Loucy (cell line): ENCODE measurements at regions not wholly inside any gene's neighbourhood (a gene's known extent, or its start where the extent isn't known, plus 50 kb on each side); places are given as distances from the start of the nearest gene placed in this dataset.

Experiments used
- H2AFZ ChIP-seq: fragments of 200-600 bp; sonication (generic); 2 replicates; pipeline ENCODE4 v1.6.0; 2016; ENCODE audit warnings: antibody characterized with exemption, mild to moderate bottlenecking, low read length, moderate library complexity
- H3F3A ChIP-seq: fragments of 200-600 bp; 2 replicates; pipeline ENCODE4 v1.6.0; 2016; ENCODE audit warnings: antibody characterized with exemption, low read depth, mild to moderate bottlenecking
- H3K27me3 ChIP-seq: fragments of 200-600 bp; sonication (generic); 2 replicates; pipeline ENCODE4 v1.6.1; 2014; ENCODE audit warnings: low read length, mild to moderate bottlenecking; ENCODE audit not compliant: insufficient read depth, poor library complexity, severe bottlenecking
- H3K36me3 ChIP-seq: fragments of 200-600 bp; sonication (generic); 2 replicates; pipeline ENCODE4 v1.6.1; 2016; ENCODE audit warnings: low read length; ENCODE audit not compliant: insufficient read depth
- H3K4me1 ChIP-seq: fragments of 200-600 bp; sonication (generic); 2 replicates; pipeline ENCODE4 v1.5.1; 2014; ENCODE audit warnings: low read length, mild to moderate bottlenecking; ENCODE audit not compliant: insufficient read depth, poor library complexity, severe bottlenecking
- H3K4me2 ChIP-seq: fragments of 200-600 bp; sonication (generic); 2 replicates; pipeline ENCODE4 v1.6.0; 2014; ENCODE audit warnings: antibody characterized with exemption, low read length, low read depth, mild to moderate bottlenecking; ENCODE audit not compliant: poor library complexity, severe bottlenecking
- H3K4me3 ChIP-seq: fragments of 200-600 bp; sonication (generic); 2 replicates; pipeline ENCODE4 v1.5.1; 2014; ENCODE audit warnings: low read length, mild to moderate bottlenecking, mixed read lengths; ENCODE audit not compliant: poor library complexity, severe bottlenecking
- H3K79me2 ChIP-seq: fragments of 200-600 bp; sonication (generic); 2 replicates; pipeline ENCODE4 v1.6.1; 2014; ENCODE audit warnings: low read length; ENCODE audit not compliant: insufficient read depth
- H3K9ac ChIP-seq: fragments of 200-600 bp; sonication (generic); 2 replicates; pipeline ENCODE4 v1.6.0; 2014; ENCODE audit warnings: mild to moderate bottlenecking, low read depth, low read length, moderate library complexity; ENCODE audit not compliant: poor library complexity, severe bottlenecking
- H3K9me2 ChIP-seq: fragments of 200-600 bp; sonication (generic); replicated peaks from 2 replicates; pipeline ENCODE4 v1.6.1; 2016; ENCODE audit warnings: low read depth, low read length, mixed read lengths
- H3K9me3 ChIP-seq: fragments of 200-600 bp; sonication (generic); 2 replicates; pipeline ENCODE4 v1.6.1; 2014; ENCODE audit warnings: mild to moderate bottlenecking, antibody characterized with exemption, low read length, low read depth; ENCODE audit not compliant: insufficient read depth
- H4K20me1 ChIP-seq: fragments of 200-600 bp; sonication (generic); 2 replicates; pipeline ENCODE4 v1.6.0; 2014; ENCODE audit warnings: antibody characterized with exemption, low read length, mild to moderate bottlenecking; ENCODE audit not compliant: insufficient read depth, poor library complexity, severe bottlenecking
- EZH2phosphoT487 ChIP-seq: fragments of 200-600 bp; IDR thresholded peaks from 2 replicates; pipeline ENCODE4 v1.6.1; 2018; ENCODE audit warnings: antibody characterized with exemption, mild to moderate bottlenecking, moderate library complexity, borderline replicate concordance
- TF ChIP-seq, protein P1 (sequence below): fragments of 200-600 bp; sonication (generic); conservative IDR thresholded peaks from 2 replicates; pipeline ENCODE4 v1.5.1; 2014; ENCODE audit warnings: mild to moderate bottlenecking, antibody characterized with exemption, low read length

DNA sequence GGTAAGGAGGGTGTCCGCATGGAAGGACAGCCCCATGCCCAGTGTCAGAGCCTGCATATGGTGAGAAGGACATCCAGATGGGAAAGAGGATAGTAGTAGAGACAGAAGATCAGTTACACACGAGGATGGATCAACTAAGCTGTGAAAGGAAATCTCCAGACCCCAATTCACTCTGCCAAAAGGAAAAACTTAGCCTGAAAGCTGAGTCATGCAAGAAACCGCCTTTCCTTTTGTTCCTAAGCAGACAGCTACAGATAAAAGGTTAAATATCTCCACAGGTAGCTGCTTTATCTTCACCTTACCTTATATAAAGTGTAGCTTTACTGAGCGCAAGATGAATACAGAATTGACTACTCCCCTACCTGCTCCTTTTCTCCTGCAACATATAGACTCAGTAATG is 67.3 kb upstream of the LGALSL start:
- H4K20me1 ChIP-seq = no peaks in the 10 kb centered on the region
- no peak for TF ChIP-seq EZH2phosphoT487
- TF ChIP-seq, protein P1, sequence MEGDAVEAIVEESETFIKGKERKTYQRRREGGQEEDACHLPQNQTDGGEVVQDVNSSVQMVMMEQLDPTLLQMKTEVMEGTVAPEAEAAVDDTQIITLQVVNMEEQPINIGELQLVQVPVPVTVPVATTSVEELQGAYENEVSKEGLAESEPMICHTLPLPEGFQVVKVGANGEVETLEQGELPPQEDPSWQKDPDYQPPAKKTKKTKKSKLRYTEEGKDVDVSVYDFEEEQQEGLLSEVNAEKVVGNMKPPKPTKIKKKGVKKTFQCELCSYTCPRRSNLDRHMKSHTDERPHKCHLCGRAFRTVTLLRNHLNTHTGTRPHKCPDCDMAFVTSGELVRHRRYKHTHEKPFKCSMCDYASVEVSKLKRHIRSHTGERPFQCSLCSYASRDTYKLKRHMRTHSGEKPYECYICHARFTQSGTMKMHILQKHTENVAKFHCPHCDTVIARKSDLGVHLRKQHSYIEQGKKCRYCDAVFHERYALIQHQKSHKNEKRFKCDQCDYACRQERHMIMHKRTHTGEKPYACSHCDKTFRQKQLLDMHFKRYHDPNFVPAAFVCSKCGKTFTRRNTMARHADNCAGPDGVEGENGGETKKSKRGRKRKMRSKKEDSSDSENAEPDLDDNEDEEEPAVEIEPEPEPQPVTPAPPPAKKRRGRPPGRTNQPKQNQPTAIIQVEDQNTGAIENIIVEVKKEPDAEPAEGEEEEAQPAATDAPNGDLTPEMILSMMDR = no peak
- no peaks in the 10 kb centered on the region for H3K36me3 ChIP-seq
- H3K4me3 ChIP-seq = no peak overlapping the region
- H3K4me1 ChIP-seq = no peaks in the 10 kb centered on the region
- no peaks in the 10 kb centered on the region for H3K79me2 ChIP-seq
- no peak overlapping the region for H2AFZ ChIP-seq
- H3K9ac ChIP-seq = no peak overlapping the region
- no peaks in the 10 kb centered on the region for H3K27me3 ChIP-seq
- no peaks in the 10 kb centered on the region for H3K9me3 ChIP-seq
- no peaks in the 10 kb centered on the region for H3F3A ChIP-seq
- H3K9me2 ChIP-seq = no peaks in the 10 kb centered on the region
- no peak overlapping the region for H3K4me2 ChIP-seq

DNA sequence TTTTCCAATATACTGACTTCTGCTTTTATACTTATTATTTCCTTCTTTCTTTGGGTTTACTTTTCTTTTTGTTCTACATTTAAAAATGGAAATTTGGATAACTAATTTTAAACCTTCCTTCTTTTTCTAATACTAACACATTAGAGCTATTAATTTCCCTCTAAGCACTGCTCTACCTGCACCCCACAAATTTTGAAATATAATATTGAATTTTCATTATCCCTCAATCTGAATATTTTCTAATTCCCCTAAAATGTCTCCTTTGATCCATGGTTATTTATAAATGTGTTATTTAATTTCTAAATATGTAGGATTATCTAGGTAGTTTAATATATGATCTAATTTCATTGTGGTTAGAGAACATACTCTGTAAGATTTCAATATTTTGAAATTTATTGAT is 63.4 kb upstream of the LGALSL start:
- TF ChIP-seq, protein P1 = no peak
- TF ChIP-seq EZH2phosphoT487 = no peak
- no peaks in the 10 kb centered on the region for H3K36me3 ChIP-seq
- H3F3A ChIP-seq = no peaks in the 10 kb centered on the region
- H3K9me3 ChIP-seq = no peaks in the 10 kb centered on the region
- H3K4me1 ChIP-seq = no peaks in the 10 kb centered on the region
- H4K20me1 ChIP-seq = no peaks in the 10 kb centered on the region
- no peak overlapping the region for H2AFZ ChIP-seq
- no peak overlapping the region for H3K4me2 ChIP-seq
- H3K9me2 ChIP-seq = no peaks in the 10 kb centered on the region
- H3K27me3 ChIP-seq = no peaks in the 10 kb centered on the region
- H3K9ac ChIP-seq = no peak overlapping the region
- no peak overlapping the region for H3K4me3 ChIP-seq
- no peaks in the 10 kb centered on the region for H3K79me2 ChIP-seq

DNA sequence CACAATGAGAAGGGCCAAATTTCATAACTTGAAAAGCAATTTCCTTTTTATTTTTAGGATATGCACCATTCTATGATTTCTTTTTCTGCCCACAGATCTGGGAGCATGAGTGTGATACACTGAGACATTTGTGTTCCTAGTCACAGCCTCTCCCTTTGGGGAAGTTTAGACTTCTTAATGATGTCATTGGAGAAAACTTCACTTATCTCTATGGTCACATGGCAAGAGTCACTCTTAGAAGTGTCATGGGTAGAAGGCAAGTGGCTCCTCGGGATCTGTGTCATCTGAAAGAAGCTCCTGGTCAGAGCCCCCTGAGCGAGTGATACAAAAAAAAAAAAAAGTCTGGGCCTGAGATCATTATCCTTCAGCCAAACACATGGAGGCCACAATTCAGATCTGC is 62.5 kb upstream of the LGALSL start:
- Histone ChIP-seq H3K4me1 (no peaks in the 10 kb centered on the region), H2AFZ (no peak overlapping the region), H3K4me3 (no peak overlapping the region), H3K27me3 (no peaks in the 10 kb centered on the region), H3K79me2 (no peaks in the 10 kb centered on the region), H3K9me3 (no peaks in the 10 kb centered on the region), H3K9ac (no peak overlapping the region), H4K20me1 (no peaks in the 10 kb centered on the region), H3K36me3 (no peaks in the 10 kb centered on the region), H3F3A (no peaks in the 10 kb centered on the region), H3K9me2 (no peaks in the 10 kb centered on the region), H3K4me2 (no peak overlapping the region)
- TF ChIP-seq, protein P1 = no peak
- no peak for TF ChIP-seq EZH2phosphoT487
